SK-N-SH treated with all-trans-retinoic acid at 6 μM for 48 hours (cell line): ENCODE measurements at regions not wholly inside any gene's neighbourhood (a gene's known extent, or its start where the extent isn't known, plus 50 kb on each side); places are given as distances from the start of the nearest gene placed in this dataset.

Source experiments
- ATAC-seq: fragments of 200-7000 bp; cut with Tn5 transposase; 3 replicates; pipeline ENCODE4 v1.9.1; 2020; ENCODE audit warnings: mild to moderate bottlenecking, moderate library complexity
- ARNTL ChIP-seq: fragments of 450-650 bp; formaldehyde crosslinking; IDR thresholded peaks from 2 replicates; pipeline ENCODE4 v1.5.0; 2020; ENCODE audit warnings: low read depth, mild to moderate bottlenecking, moderate library complexity, borderline replicate concordance
- BACH2 ChIP-seq: fragments of 250-450 bp; sonication (Bioruptor Pico); IDR thresholded peaks from 2 replicates; pipeline ENCODE4 v1.9.0; 2021; ENCODE audit warnings: mild to moderate bottlenecking, borderline replicate concordance
- CSDC2 ChIP-seq: fragments of 250-450 bp; sonication (Bioruptor Pico); IDR thresholded peaks from 2 replicates; pipeline ENCODE4 v1.5.0; 2020; ENCODE audit warnings: mild to moderate bottlenecking, moderate library complexity
- ESRRG ChIP-seq: fragments of 250-450 bp; sonication (Bioruptor Pico); IDR thresholded peaks from 2 replicates; pipeline ENCODE4 v1.6.1; 2021; ENCODE audit warnings: mild to moderate bottlenecking
- GLIS3 ChIP-seq: fragments of 250-450 bp; sonication (Bioruptor Pico); IDR thresholded peaks from 2 replicates; pipeline ENCODE4 v1.5.0; 2020; ENCODE audit warnings: mild to moderate bottlenecking, moderate library complexity
- ISL1 ChIP-seq: fragments of 250-450 bp; sonication (Bioruptor Pico); IDR thresholded peaks from 2 replicates; pipeline ENCODE4 v2.1.2; 2022; ENCODE audit warnings: mild to moderate bottlenecking, moderate library complexity
- OSR1 ChIP-seq: fragments of 250-450 bp; sonication (Bioruptor Pico); IDR thresholded peaks from 2 replicates; pipeline ENCODE4 v1.8.0; 2022; ENCODE audit warnings: moderate library complexity, mild to moderate bottlenecking, inconsistent platforms
- PPARA ChIP-seq: fragments of 250-450 bp; sonication (Bioruptor Pico); IDR thresholded peaks from 2 replicates; pipeline ENCODE4 v1.5.0; 2020; ENCODE audit warnings: mild to moderate bottlenecking, borderline replicate concordance
- RARB ChIP-seq: fragments of 250-450 bp; sonication (Bioruptor Pico); IDR thresholded peaks from 2 replicates; pipeline ENCODE4 v1.8.0; 2021; ENCODE audit warnings: mild to moderate bottlenecking, moderate library complexity
- TOX ChIP-seq: fragments of 250-450 bp; sonication (Bioruptor Pico); IDR thresholded peaks from 2 replicates; pipeline ENCODE4 v1.8.0; 2021; ENCODE audit warnings: mild to moderate bottlenecking, moderate library complexity, borderline replicate concordance
- ZC3H10 ChIP-seq: fragments of 250-450 bp; sonication (Bioruptor Pico); IDR thresholded peaks from 2 replicates; pipeline ENCODE4 v1.5.1; 2021; ENCODE audit warnings: mild to moderate bottlenecking, moderate library complexity
- ZFP3 ChIP-seq: fragments of 250-450 bp; sonication (Bioruptor Pico); IDR thresholded peaks from 2 replicates; pipeline ENCODE4 v1.5.0; 2020; ENCODE audit warnings: mild to moderate bottlenecking, moderate library complexity
- ZFP30 ChIP-seq: fragments of 450-650 bp; formaldehyde crosslinking; IDR thresholded peaks from 2 replicates; pipeline ENCODE4 v1.5.0; 2022; ENCODE audit warnings: mild to moderate bottlenecking, moderate library complexity
- ZNF565 ChIP-seq: fragments of 450-650 bp; formaldehyde crosslinking; conservative IDR thresholded peaks from 2 replicates; pipeline ENCODE4 v1.5.0; 2020; ENCODE audit warnings: low read depth, mild to moderate bottlenecking, moderate library complexity
- ZNF70 ChIP-seq: fragments of 450-650 bp; formaldehyde crosslinking; IDR thresholded peaks from 2 replicates; pipeline ENCODE4 v1.5.0; 2020; ENCODE audit warnings: mild to moderate bottlenecking, moderate library complexity
- ZNF8 ChIP-seq: fragments of 450-650 bp; formaldehyde crosslinking; IDR thresholded peaks from 2 replicates; pipeline ENCODE4 v1.5.0; 2020; ENCODE audit warnings: mild to moderate bottlenecking, moderate library complexity
- TF ChIP-seq, protein P1 (sequence below): fragments of 250-450 bp; sonication (Bioruptor Pico); IDR thresholded peaks from 2 replicates; pipeline ENCODE4 v1.8.0; 2020; ENCODE audit warnings: mild to moderate bottlenecking, moderate library complexity, borderline replicate concordance
- TF ChIP-seq, protein P2 (sequence below): fragments of 250-450 bp; sonication (Bioruptor Pico); IDR thresholded peaks from 2 replicates; pipeline ENCODE4 v1.5.0; 2020; ENCODE audit warnings: mild to moderate bottlenecking, moderate library complexity
- TF ChIP-seq, protein P3 (sequence below): fragments of 250-450 bp; sonication (Bioruptor Pico); IDR thresholded peaks from 2 replicates; pipeline ENCODE4 v1.5.1; 2021; ENCODE audit warnings: mild to moderate bottlenecking, moderate library complexity
- TF ChIP-seq, protein P4 (sequence below): fragments of 250-450 bp; sonication (Bioruptor Pico); IDR thresholded peaks from 2 replicates; pipeline ENCODE4 v1.5.1; 2020; ENCODE audit warnings: low read depth, mild to moderate bottlenecking, moderate library complexity
- TF ChIP-seq, protein P5 (sequence below): fragments of 250-450 bp; sonication (Bioruptor Pico); IDR thresholded peaks from 2 replicates; pipeline ENCODE4 v1.8.0; 2021; ENCODE audit warnings: low read depth, mild to moderate bottlenecking, moderate library complexity, borderline replicate concordance

DNA sequence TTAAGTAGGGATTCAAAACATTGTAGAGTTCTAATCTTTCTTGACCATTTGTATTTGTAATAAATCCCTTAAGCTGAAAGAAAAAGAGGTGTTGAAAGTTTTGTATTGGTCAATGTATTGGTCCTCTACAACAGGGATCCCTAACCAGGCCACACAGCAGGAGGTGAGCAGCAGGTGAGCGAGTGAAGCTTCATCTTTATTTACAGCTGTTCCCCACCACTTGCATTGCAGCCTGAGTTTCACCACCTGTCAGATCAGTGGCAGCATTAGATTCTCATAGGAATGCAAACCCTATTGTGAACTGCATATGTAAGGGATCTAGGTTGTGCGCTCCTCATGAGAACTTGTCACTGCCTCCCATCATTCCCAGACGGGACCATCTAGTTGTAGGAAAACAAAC, 715.7 kb upstream of the NXPH2 start:
- ATAC-seq: no peak
- TF ChIP-seq TOX (CRISPR knock-in tag) (no peak), ZC3H10 (no peak), ZNF8 (CRISPR knock-in tag) (no peak), CSDC2 (CRISPR knock-in tag) (no peak), ZFP3 (CRISPR knock-in tag) (no peak), ESRRG (no peak), OSR1 (no peak), ZNF70 (CRISPR knock-in tag) (no peak), ZNF565 (CRISPR knock-in tag) (no peak), PPARA (CRISPR knock-in tag) (no peak), ARNTL (CRISPR knock-in tag) (no peak), BACH2 (no peak), ZFP30 (CRISPR knock-in tag) (no peak), GLIS3 (CRISPR knock-in tag) (no peak), ISL1 (no peak), RARB (CRISPR knock-in tag) (no peak)
- TF ChIP-seq, protein P1, sequence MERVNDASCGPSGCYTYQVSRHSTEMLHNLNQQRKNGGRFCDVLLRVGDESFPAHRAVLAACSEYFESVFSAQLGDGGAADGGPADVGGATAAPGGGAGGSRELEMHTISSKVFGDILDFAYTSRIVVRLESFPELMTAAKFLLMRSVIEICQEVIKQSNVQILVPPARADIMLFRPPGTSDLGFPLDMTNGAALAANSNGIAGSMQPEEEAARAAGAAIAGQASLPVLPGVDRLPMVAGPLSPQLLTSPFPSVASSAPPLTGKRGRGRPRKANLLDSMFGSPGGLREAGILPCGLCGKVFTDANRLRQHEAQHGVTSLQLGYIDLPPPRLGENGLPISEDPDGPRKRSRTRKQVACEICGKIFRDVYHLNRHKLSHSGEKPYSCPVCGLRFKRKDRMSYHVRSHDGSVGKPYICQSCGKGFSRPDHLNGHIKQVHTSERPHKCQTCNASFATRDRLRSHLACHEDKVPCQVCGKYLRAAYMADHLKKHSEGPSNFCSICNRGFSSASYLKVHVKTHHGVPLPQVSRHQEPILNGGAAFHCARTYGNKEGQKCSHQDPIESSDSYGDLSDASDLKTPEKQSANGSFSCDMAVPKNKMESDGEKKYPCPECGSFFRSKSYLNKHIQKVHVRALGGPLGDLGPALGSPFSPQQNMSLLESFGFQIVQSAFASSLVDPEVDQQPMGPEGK (CRISPR knock-in tag): no peak
- TF ChIP-seq, protein P2, sequence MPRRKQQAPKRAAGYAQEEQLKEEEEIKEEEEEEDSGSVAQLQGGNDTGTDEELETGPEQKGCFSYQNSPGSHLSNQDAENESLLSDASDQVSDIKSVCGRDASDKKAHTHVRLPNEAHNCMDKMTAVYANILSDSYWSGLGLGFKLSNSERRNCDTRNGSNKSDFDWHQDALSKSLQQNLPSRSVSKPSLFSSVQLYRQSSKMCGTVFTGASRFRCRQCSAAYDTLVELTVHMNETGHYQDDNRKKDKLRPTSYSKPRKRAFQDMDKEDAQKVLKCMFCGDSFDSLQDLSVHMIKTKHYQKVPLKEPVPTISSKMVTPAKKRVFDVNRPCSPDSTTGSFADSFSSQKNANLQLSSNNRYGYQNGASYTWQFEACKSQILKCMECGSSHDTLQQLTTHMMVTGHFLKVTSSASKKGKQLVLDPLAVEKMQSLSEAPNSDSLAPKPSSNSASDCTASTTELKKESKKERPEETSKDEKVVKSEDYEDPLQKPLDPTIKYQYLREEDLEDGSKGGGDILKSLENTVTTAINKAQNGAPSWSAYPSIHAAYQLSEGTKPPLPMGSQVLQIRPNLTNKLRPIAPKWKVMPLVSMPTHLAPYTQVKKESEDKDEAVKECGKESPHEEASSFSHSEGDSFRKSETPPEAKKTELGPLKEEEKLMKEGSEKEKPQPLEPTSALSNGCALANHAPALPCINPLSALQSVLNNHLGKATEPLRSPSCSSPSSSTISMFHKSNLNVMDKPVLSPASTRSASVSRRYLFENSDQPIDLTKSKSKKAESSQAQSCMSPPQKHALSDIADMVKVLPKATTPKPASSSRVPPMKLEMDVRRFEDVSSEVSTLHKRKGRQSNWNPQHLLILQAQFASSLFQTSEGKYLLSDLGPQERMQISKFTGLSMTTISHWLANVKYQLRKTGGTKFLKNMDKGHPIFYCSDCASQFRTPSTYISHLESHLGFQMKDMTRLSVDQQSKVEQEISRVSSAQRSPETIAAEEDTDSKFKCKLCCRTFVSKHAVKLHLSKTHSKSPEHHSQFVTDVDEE (CRISPR knock-in tag): no peak
- TF ChIP-seq, protein P3, sequence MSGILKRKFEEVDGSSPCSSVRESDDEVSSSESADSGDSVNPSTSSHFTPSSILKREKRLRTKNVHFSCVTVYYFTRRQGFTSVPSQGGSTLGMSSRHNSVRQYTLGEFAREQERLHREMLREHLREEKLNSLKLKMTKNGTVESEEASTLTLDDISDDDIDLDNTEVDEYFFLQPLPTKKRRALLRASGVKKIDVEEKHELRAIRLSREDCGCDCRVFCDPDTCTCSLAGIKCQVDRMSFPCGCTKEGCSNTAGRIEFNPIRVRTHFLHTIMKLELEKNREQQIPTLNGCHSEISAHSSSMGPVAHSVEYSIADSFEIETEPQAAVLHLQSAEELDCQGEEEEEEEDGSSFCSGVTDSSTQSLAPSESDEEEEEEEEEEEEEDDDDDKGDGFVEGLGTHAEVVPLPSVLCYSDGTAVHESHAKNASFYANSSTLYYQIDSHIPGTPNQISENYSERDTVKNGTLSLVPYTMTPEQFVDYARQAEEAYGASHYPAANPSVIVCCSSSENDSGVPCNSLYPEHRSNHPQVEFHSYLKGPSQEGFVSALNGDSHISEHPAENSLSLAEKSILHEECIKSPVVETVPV (CRISPR knock-in tag): no peak
- TF ChIP-seq, protein P4, sequence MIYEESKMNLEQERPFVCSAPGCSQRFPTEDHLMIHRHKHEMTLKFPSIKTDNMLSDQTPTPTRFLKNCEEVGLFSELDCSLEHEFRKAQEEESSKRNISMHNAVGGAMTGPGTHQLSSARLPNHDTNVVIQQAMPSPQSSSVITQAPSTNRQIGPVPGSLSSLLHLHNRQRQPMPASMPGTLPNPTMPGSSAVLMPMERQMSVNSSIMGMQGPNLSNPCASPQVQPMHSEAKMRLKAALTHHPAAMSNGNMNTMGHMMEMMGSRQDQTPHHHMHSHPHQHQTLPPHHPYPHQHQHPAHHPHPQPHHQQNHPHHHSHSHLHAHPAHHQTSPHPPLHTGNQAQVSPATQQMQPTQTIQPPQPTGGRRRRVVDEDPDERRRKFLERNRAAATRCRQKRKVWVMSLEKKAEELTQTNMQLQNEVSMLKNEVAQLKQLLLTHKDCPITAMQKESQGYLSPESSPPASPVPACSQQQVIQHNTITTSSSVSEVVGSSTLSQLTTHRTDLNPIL (CRISPR knock-in tag): no peak

DNA sequence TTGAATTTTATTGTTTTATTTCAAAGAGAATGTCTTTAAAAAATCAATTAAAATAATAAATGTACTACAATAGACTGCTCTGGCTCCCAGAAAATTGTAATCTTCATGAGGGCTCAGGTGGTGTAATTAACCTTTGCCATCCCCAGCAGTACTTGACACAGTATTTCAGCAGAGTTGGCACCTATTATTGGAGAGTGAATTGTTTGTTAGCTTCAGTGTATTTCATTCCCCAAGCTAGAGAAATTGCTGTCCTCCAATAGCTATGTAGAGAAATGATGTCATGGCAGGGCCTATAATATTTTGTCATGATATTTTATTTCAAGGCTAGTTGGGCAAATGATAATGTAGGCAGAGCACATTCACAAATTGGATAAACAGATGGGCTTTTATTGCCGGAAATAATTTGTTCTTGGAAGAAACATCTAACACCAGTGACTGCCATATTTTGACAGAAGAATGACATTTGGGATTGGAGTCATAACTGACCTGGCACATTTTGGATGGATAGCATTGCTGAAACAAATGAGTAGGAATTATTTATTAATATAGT, 712.0 kb upstream of the NXPH2 start:
- TF ChIP-seq, protein P5, sequence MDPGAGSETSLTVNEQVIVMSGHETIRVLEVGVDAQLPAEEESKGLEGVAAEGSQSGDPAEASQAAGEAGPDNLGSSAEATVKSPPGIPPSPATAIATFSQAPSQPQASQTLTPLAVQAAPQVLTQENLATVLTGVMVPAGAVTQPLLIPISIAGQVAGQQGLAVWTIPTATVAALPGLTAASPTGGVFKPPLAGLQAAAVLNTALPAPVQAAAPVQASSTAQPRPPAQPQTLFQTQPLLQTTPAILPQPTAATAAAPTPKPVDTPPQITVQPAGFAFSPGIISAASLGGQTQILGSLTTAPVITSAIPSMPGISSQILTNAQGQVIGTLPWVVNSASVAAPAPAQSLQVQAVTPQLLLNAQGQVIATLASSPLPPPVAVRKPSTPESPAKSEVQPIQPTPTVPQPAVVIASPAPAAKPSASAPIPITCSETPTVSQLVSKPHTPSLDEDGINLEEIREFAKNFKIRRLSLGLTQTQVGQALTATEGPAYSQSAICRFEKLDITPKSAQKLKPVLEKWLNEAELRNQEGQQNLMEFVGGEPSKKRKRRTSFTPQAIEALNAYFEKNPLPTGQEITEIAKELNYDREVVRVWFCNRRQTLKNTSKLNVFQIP (CRISPR knock-in tag): no peak
- no peak for TF ChIP-seq ARNTL (CRISPR knock-in tag)
- TF ChIP-seq, all 23 proteins: peak for 0
- ATAC-seq: no peak

DNA sequence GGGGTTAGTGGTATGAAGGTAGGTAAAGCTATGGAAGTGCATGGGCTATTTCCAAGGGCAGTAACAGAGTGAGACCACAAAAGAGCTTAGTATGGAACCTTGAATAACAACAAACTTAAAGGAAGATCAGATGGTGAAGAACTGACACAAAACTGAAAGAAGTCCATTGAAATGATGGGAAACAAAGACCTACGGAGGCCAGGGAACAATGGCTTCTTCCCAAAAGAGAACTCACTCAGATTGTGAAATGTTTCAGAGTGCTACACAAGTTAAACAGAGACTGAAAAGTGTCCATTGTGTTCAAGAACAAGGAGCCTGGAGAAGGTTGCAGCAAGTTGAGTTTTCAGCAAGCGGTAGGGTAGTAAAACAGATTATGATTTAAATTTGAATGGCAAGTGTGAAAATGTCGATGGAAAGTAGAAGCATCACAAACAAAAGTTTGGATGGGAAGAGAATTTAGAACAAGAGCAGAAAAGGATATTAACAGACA, 700.0 kb upstream of the NXPH2 start:
- no peak for ATAC-seq
- TF ChIP-seq ZC3H10 (no peak), RARB (CRISPR knock-in tag) (no peak), ZNF565 (CRISPR knock-in tag) (no peak), ISL1 (no peak), GLIS3 (CRISPR knock-in tag) (no peak), PPARA (CRISPR knock-in tag) (no peak), ARNTL (CRISPR knock-in tag) (no peak), ZNF8 (CRISPR knock-in tag) (no peak), BACH2 (no peak)
- TF ChIP-seq, protein P3 (CRISPR knock-in tag): no peak
- TF ChIP-seq, protein P5 (CRISPR knock-in tag): no peak
- TF ChIP-seq, protein P2 (CRISPR knock-in tag): no peak
